Thymus (tissue), 11 donors: ENCODE measurements at regions not wholly inside any gene's neighbourhood (a gene's known extent, or its start where the extent isn't known, plus 50 kb on each side); places are given as distances from the start of the nearest gene placed in this dataset.
A peak's percentile ranks its signal among the peaks of the same experiment; 100 is the strongest.
"Not testable (repeated sequence)": the region's sequence is repeated elsewhere in the genome, so short reads cannot be mapped to it uniquely, and the experiment has no call there.

ENCODE experiments used
- DNase-seq, 9 donors: peaks; one replicate each; pipeline ENCODE4 v3.0.0-alpha.2; 2013; ENCODE audit warnings: low spot score in 9 of 9, low read depth in 6 of 9, missing footprints in 1 of 9
- H3K27ac ChIP-seq, 2 donors: one replicate each; pipeline ENCODE4 v1.5.1; 2013; ENCODE audit warnings: control low read depth in 1 of 2, low read depth in 1 of 2, low read length in 1 of 2, mild to moderate bottlenecking in 1 of 2, moderate library complexity in 1 of 2
- H3K27me3 ChIP-seq, 2 donors: one replicate each; pipeline ENCODE4 v1.5.1; 2013; ENCODE audit warnings: low read length in 1 of 2; ENCODE audit not compliant: control insufficient read depth in 2 of 2, insufficient read depth in 1 of 2
- H3K36me3 ChIP-seq, 2 donors: one replicate each; pipeline ENCODE4 v1.5.1; 2013; ENCODE audit warnings: low read length in 1 of 2, mild to moderate bottlenecking in 1 of 2, moderate library complexity in 1 of 2; ENCODE audit not compliant: control insufficient read depth in 2 of 2, insufficient read depth in 2 of 2
- H3K4me1 ChIP-seq, 2 donors: one replicate each; pipeline ENCODE4 v1.5.1; 2013; ENCODE audit warnings: low read length in 2 of 2; ENCODE audit not compliant: control insufficient read depth in 2 of 2, insufficient read depth in 2 of 2
- H3K4me3 ChIP-seq, 2 donors: one replicate each; pipeline ENCODE4 v1.5.1; 2013; ENCODE audit warnings: low read length in 2 of 2, control low read depth in 1 of 2, mild to moderate bottlenecking in 1 of 2
- H3K9me3 ChIP-seq, 2 donors: one replicate each; pipeline ENCODE4 v1.5.1; 2013; ENCODE audit warnings: low read length in 1 of 2, mild to moderate bottlenecking in 1 of 2; ENCODE audit not compliant: control insufficient read depth in 2 of 2, insufficient read depth in 1 of 2
- WGBS: extraction: QIAGEN DNeasy Blood & Tissue Kit; methylation state at CpG from one replicate; pipeline ENCODE4 v1.1.7; 2013; 5-methylcytosine and 5-hydroxymethylcytosine counted together
- donor health status: healthy.

DNA sequence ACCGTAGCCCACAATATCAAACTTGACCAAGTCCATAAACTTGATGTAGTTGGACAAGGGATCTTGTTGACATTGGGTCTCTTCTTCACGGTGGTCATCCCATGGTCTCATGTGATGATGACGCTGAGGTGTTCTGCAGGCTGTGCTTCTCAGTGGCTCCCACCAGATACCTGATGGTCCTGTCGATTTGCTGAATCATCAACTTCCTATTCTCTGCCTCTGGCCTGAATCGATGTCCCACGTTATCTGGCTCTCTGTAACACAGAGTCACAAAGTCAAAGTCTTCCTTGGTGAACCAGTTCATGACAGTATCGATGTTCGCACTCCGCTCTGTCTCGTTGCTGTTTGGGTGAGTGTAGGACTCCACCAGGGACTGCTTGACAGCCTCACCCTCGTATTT, 217.2 kb upstream of the FRG2C start:
- not testable (repeated sequence) for DNase-seq, H3K4me3 ChIP-seq, H3K9me3 ChIP-seq, H3K4me1 ChIP-seq, H3K27me3 ChIP-seq, H3K27ac ChIP-seq, H3K36me3 ChIP-seq
- WGBS: 90% methylated on average over 11 of the region's 11 CpGs

- H3K4me1 ChIP-seq, DNase-seq, H3K9me3 ChIP-seq, H3K27me3 ChIP-seq, H3K27ac ChIP-seq, H3K36me3 ChIP-seq, H3K4me3 ChIP-seq: not testable (repeated sequence)
- 74% methylated on average over 11 of the region's 11 CpGs for WGBS
Measured at GRCh38 chr3:75453328-75453727, 210.8 kb upstream of the FRG2C start.

DNA sequence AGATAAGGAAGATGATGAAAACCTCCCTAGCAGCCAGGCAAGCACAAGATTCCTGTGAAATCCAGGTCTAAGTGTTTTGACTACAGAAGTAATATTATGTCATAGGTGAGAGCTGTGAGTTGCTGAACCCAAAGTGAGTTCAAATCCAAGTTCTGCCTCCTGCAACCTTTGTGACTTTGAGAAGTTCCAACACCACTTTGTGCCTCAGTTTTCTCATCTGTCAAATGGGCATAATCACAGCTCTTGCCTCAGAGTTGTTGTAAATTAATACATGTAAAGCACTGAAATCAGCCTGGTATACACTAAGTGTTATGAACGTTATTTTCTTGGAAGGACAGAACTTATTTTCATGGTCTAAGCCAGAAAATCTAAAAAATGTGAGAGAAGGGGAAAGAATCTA, 210.3 kb upstream of the FRG2C start:
- H3K9me3 ChIP-seq, DNase-seq, H3K27ac ChIP-seq, H3K4me1 ChIP-seq, H3K4me3 ChIP-seq, H3K36me3 ChIP-seq, H3K27me3 ChIP-seq: not testable (repeated sequence)
- 95% methylated on average over 1 of the region's 1 CpG for WGBS

DNA sequence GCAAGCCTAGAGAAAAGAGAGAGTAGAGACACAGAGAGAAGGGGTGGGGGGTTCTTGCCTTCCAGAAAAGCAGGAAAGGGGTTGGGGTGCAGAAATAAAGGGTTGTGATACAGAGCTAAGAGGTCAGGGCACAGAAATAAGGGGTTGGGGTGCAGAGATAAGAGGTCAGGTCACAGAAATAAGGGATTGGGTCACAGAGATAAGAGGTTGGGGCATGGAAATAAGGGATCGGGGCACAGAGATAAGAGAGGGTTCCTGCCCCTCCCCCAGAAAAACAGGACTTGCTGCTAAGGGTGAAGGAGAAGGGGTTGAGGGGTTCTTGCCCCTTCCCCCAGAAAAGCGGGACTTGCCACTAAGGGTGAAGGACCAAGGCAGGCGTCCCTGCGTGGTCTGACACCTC, 189.6 kb upstream of the FRG2C start:
- 83% methylated on average over 4 of the region's 4 CpGs for WGBS
- H3K4me1 ChIP-seq, H3K36me3 ChIP-seq, H3K4me3 ChIP-seq, H3K27me3 ChIP-seq, DNase-seq, H3K9me3 ChIP-seq, H3K27ac ChIP-seq: not testable (repeated sequence)

DNA sequence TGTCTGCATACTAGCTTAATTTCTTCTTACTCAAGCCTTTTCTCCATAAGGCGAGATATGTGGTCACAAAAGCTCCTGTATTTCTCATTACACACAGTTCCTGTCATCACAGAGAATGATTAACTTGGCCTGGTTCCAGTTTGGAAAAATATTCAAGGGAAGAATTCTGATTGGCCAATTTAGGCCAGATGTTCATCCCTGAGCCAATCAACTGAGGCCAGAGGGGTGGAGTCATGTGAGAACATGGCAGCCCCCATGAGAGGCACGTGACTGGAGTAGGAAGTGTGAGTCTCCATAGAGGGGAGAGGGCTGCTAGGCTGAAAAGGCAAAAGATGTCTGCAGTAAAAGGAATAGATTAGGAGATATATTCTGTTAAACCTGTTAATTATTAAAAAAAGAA, 167.5 kb upstream of the FRG2C start:
- not testable (repeated sequence) for H3K4me1 ChIP-seq, H3K27me3 ChIP-seq, H3K36me3 ChIP-seq, H3K9me3 ChIP-seq, DNase-seq, H3K27ac ChIP-seq, H3K4me3 ChIP-seq
- WGBS: 87% methylated on average over 2 of the region's 2 CpGs

GRCh38 chr3:75500357-75500756, 163.8 kb upstream of the FRG2C start:
- H3K27me3 ChIP-seq, H3K4me3 ChIP-seq, H3K9me3 ChIP-seq, H3K4me1 ChIP-seq, H3K27ac ChIP-seq, DNase-seq, H3K36me3 ChIP-seq: not testable (repeated sequence)
- WGBS: 89% methylated on average over 4 of the region's 4 CpGs

DNA sequence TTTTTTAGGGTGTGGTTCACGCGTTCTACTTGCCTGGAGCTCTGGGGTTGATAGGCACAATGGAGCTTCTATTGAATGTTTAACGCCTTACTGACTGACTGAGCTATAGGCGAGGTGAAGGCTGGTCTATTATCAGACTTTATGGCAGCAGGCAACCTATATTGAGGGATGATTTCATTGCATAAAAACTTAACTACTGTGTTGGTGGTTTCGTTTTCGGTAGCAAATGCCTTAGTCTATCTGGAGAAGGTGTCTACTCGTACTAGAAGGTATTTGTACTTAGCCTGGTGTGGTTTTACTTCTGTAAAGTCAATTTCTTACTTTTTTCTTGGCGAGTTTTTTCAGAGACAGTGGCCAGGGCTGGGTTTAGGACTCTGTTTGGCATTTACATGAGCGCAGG, 162.0 kb upstream of the FRG2C start:
- H3K27me3 ChIP-seq, H3K4me1 ChIP-seq, H3K9me3 ChIP-seq, DNase-seq, H3K36me3 ChIP-seq, H3K27ac ChIP-seq, H3K4me3 ChIP-seq: not testable (repeated sequence)
- WGBS: 91% methylated on average over 9 of the region's 9 CpGs

GRCh38 chr3:75502769-75503756, 161.1 kb upstream of the FRG2C start:
- DNase-seq: peak in 1 of 9 donors; percentile 4
- H3K9me3 ChIP-seq, H3K27ac ChIP-seq, H3K4me3 ChIP-seq, H3K4me1 ChIP-seq, H3K27me3 ChIP-seq, H3K36me3 ChIP-seq: not testable (repeated sequence)
- WGBS: 57% methylated on average over 18 of the region's 18 CpGs

GRCh38 chr3:75506603-75507002, 157.5 kb upstream of the FRG2C start:
- H3K27me3 ChIP-seq: no peaks in the 10 kb centered on the region
- no peaks in the 10 kb centered on the region for H3K36me3 ChIP-seq
- 93% methylated on average over 21 of the region's 21 CpGs for WGBS
- H3K4me3 ChIP-seq: no peak overlapping the region
- H3K27ac ChIP-seq: no peak overlapping the region
- H3K9me3 ChIP-seq: peaks cover 0 to 3% of the 10 kb centered on the region in 2 donors
- no peak for DNase-seq
- H3K4me1 ChIP-seq: no peaks in the 10 kb centered on the region
